ENCODE measurements at regions not wholly inside any gene's neighbourhood (a gene's known extent, or its start where the extent isn't known, plus 50 kb on each side); places are given as distances from the start of the nearest gene placed in this dataset.

DNA sequence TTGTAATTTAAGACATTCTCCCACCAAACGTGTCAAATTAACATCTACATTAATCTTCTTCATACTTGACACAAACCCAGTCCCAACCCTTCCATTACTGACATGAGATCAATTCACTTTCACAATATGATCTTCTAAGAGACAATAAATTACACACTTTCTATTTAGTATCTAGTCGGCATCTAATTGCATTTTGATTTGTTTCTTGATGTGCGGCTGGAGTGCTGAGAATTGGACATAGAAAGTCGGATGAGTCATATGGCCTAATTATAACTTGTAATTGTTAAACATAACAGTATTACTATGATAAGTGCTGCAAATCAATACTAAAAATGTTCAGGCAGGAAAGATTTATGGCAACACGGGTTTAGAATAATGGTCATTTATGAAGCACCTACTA, 78.4 kb upstream of the RORA start:
- no peaks in the 10 kb centered on the region for H3K9me3 ChIP-seq (ENCODE audit: severe bottlenecking)
- H3K27me3 ChIP-seq (ENCODE audit: insufficient read depth, low read depth, severe bottlenecking): no peaks in the 10 kb centered on the region
- TF ChIP-seq, protein P1, sequence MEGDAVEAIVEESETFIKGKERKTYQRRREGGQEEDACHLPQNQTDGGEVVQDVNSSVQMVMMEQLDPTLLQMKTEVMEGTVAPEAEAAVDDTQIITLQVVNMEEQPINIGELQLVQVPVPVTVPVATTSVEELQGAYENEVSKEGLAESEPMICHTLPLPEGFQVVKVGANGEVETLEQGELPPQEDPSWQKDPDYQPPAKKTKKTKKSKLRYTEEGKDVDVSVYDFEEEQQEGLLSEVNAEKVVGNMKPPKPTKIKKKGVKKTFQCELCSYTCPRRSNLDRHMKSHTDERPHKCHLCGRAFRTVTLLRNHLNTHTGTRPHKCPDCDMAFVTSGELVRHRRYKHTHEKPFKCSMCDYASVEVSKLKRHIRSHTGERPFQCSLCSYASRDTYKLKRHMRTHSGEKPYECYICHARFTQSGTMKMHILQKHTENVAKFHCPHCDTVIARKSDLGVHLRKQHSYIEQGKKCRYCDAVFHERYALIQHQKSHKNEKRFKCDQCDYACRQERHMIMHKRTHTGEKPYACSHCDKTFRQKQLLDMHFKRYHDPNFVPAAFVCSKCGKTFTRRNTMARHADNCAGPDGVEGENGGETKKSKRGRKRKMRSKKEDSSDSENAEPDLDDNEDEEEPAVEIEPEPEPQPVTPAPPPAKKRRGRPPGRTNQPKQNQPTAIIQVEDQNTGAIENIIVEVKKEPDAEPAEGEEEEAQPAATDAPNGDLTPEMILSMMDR (IDR thresholded peaks at IDR 0.05; ENCODE audit: low read depth, low read length): no peak
- DNase-seq: no peak
- no peaks in the 10 kb centered on the region for H3K36me3 ChIP-seq
- no peak overlapping the region for H3K4me3 ChIP-seq (ENCODE audit: low read depth, low read length)
- no peak overlapping the region for H3K27ac ChIP-seq

DNA sequence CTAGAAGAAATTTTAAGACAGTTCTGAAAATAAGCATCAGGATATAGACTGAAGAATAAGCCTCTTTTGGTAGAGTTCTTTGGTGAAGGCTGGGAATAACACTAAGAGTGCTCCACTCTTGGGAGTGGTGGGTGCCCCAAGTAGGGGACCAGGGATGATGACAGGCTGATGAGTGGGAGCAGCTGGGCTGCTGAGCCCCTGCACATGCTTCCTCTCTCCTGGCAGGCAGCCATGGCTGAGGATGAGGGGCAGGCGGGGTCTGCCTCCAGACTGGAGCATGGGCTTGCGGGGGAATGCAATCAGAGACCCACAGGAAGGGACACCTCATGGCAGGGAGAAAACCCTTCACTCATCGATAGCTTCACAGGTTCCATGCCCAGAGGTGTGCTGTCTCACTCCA, 72.6 kb upstream of the RORA start:
- no peak for DNase-seq
- TF ChIP-seq, protein P1 (IDR thresholded peaks at IDR 0.05; ENCODE audit: low read depth, low read length): no peak
- no peak overlapping the region for H3K4me3 ChIP-seq (ENCODE audit: low read depth, low read length)

DNA sequence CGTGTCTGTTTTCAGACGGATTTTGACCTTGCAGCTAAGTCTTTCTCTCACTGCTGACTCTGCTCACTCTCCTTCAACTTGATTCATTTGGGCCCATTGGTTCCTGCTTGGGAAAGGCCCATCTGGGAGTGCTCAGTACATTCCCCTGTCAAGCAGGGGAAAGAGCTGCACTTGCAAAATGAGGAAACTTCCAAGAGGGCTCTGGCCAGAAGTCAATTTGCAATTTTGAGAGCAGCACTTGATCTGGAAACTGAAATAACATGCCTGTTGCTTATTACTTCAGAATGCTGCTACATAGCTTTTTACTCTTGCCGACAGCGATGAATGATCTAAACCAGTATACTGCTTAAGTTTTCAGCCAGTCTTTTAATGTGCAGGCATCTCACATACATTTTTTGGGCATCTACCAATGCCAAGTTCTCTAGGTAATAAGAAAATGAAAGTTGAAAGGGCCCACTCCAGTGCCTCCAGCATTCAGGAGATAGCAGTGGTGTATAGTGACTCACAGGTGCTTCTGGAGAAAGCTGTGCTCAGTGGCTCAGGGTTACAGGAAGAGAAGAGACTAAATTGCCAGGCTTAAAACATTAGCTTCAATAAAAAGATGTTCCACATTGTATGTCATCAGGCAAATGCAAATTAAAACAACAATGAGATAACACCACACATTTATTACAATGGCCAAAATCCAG, 70.1 kb upstream of the RORA start:
- Histone ChIP-seq H3K4me3 (ENCODE audit: low read depth, low read length) (no peak overlapping the region), H3K27me3 (ENCODE audit: insufficient read depth, low read depth, severe bottlenecking) (no peaks in the 10 kb centered on the region), H3K36me3 (no peaks in the 10 kb centered on the region), H3K9me3 (ENCODE audit: severe bottlenecking) (no peaks in the 10 kb centered on the region), H3K27ac (no peak overlapping the region)
- TF ChIP-seq, protein P1 (IDR thresholded peaks at IDR 0.05; ENCODE audit: low read depth, low read length): no peak
- DNase-seq: no peak

More for the DNA sequence above, 72.6 kb upstream of the RORA start:
- Histone ChIP-seq H3K27me3 (ENCODE audit: insufficient read depth, low read depth, severe bottlenecking) (no peaks in the 10 kb centered on the region), H3K27ac (no peak overlapping the region), H3K36me3 (no peaks in the 10 kb centered on the region), H3K9me3 (ENCODE audit: severe bottlenecking) (no peaks in the 10 kb centered on the region)

DNA sequence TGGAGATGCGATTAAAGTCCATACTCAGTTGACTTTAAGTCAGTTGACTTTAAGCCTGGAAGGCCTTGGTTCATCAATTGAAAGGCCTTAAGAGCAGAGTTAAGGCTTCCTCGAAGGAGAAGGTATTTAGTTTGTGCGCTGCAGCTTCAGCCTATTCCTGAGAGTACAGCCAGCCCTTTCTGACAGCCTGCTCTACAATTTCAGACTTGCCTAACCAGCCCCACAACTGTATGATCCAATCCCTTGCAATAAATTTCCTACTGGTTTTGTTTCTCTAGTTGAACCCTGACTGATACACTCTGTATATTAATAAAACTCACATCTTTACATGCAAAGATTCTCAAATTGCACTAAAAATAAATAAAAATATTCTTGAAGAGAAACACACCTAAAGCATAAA, 66.1 kb upstream of the RORA start:
- no peak overlapping the region for H3K4me3 ChIP-seq (ENCODE audit: low read depth, low read length)
- no peaks in the 10 kb centered on the region for H3K27me3 ChIP-seq (ENCODE audit: insufficient read depth, low read depth, severe bottlenecking)
- no peak for DNase-seq
- no peak overlapping the region for H3K27ac ChIP-seq
- H3K36me3 ChIP-seq: no peaks in the 10 kb centered on the region
- TF ChIP-seq, protein P1 (IDR thresholded peaks at IDR 0.05; ENCODE audit: low read depth, low read length): no peak
- no peaks in the 10 kb centered on the region for H3K9me3 ChIP-seq (ENCODE audit: severe bottlenecking)

DNA sequence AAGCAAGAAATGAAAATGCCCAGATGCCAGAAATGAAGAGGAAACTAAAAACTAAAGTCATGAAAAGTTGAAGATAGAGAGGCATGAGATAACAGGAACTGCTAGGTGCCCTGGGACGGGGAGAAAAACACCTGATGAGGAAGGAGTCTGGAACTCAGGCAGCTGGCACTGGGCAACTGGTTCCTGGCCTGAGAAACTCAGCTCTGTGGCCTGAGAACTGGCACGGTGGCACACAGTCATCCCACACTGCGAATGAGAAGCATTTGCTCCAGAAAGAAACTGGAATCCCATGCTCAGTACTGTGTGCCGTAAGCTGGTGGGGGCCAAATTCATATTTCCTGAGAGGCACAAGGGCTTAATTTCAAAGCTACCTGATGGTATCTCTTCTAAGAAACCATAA, 53.6 kb upstream of the RORA start:
- no peak overlapping the region for H3K27ac ChIP-seq
- no peak overlapping the region for H3K4me3 ChIP-seq (ENCODE audit: low read depth, low read length)
- no peaks in the 10 kb centered on the region for H3K27me3 ChIP-seq (ENCODE audit: insufficient read depth, low read depth, severe bottlenecking)
- DNase-seq: no peak
- no peaks in the 10 kb centered on the region for H3K9me3 ChIP-seq (ENCODE audit: severe bottlenecking)
- TF ChIP-seq, protein P1 (IDR thresholded peaks at IDR 0.05; ENCODE audit: low read depth, low read length): no peak
- H3K36me3 ChIP-seq: no peaks in the 10 kb centered on the region

DNA sequence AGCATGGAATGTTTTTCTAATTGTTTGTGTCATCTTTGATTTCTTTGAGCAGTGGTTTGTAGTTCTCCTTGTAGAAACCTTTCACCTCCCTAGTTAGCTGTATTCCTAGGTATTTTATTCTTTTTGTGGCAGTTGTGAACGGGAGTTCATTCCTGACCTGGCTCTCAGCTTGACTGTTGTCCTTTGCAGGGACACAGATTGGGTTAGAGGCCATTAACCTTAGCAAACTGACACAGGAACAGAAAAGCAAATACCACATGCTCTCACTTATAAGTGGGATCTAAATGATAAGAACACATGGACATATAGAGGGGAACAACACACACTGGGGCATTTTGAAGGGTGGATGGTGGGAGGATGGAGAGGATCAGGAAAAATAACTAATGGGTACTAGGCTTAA, 52.2 kb upstream of the RORA start:
- Histone ChIP-seq H3K4me3 (ENCODE audit: low read depth, low read length) (no peak overlapping the region), H3K36me3 (no peaks in the 10 kb centered on the region), H3K9me3 (ENCODE audit: severe bottlenecking) (no peaks in the 10 kb centered on the region), H3K27ac (no peak overlapping the region), H3K27me3 (ENCODE audit: insufficient read depth, low read depth, severe bottlenecking) (no peaks in the 10 kb centered on the region)
- no peak for DNase-seq
- TF ChIP-seq, protein P1 (IDR thresholded peaks at IDR 0.05; ENCODE audit: low read depth, low read length): no peak

All from WERI-Rb-1 (cell line).